ENCODE measurements at regions not wholly inside any gene's neighbourhood (a gene's known extent, or its start where the extent isn't known, plus 50 kb on each side); places are given as distances from the start of the nearest gene placed in this dataset.

DNA sequence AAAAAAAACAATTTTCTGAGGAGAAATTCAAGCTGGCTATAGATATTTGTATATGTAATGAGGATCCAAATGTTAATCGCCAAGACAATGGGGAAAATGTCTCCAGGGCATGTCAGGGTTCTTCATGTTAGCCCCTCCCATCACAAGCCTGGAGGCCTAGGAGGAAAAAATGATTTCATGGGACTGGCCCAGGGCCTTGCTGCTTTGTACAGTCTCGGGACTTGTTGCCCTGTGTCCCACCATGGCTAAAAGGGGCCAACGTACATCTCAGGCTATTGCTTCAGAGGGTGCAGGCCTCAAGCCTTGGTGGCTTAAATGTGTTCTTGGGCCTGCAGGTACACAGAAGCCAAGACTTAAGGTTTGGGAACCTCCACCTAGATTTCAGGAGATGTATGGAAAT is 62.1 kb upstream of the SLC5A12 start:
- Histone ChIP-seq H3K4me3 (no peak overlapping the region), H3K27ac (no peak overlapping the region), H3K27me3 (no peaks in the 10 kb centered on the region), H3K9me3 (no peaks in the 10 kb centered on the region), H3K4me1 (no peaks in the 10 kb centered on the region), H3K36me3 (no peaks in the 10 kb centered on the region)
- TF ChIP-seq, protein P1, sequence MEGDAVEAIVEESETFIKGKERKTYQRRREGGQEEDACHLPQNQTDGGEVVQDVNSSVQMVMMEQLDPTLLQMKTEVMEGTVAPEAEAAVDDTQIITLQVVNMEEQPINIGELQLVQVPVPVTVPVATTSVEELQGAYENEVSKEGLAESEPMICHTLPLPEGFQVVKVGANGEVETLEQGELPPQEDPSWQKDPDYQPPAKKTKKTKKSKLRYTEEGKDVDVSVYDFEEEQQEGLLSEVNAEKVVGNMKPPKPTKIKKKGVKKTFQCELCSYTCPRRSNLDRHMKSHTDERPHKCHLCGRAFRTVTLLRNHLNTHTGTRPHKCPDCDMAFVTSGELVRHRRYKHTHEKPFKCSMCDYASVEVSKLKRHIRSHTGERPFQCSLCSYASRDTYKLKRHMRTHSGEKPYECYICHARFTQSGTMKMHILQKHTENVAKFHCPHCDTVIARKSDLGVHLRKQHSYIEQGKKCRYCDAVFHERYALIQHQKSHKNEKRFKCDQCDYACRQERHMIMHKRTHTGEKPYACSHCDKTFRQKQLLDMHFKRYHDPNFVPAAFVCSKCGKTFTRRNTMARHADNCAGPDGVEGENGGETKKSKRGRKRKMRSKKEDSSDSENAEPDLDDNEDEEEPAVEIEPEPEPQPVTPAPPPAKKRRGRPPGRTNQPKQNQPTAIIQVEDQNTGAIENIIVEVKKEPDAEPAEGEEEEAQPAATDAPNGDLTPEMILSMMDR (IDR thresholded peaks at IDR 0.05) = no peak
- intact Hi-C loops (cut with DNase I) = no loop called here
- DNase-seq (ENCODE audit: low spot score in 2 of 2) = no peak

DNA sequence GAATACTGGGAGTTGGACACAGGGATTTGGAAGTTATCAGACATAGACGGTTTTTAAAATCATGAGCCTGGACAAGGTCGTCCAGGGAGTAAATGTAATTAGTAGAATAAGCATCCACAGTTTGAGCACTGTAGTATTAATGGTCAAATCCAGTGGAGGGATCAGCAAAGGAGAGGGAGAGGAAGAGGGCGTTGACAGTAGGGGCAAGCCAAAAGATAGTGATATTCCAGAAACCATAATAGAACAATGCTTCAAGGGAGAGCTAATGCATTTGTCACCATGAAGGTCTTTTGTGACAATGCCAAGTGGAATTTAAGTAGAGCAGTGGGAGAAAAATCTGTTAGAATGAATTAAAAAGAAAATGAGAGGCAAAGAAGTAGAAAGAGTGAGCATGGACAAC is 68.9 kb upstream of the SLC5A12 start:
- H3K36me3 ChIP-seq = no peaks in the 10 kb centered on the region
- no peaks in the 10 kb centered on the region for H3K27me3 ChIP-seq
- H3K4me3 ChIP-seq = no peak overlapping the region
- H3K27ac ChIP-seq = no peak overlapping the region
- no peaks in the 10 kb centered on the region for H3K9me3 ChIP-seq
- TF ChIP-seq, protein P1 (IDR thresholded peaks at IDR 0.05) = no peak
- H3K4me1 ChIP-seq = no peaks in the 10 kb centered on the region
- no peak for DNase-seq (ENCODE audit: low spot score in 2 of 2)
- intact Hi-C loops (cut with DNase I) = no loop called here

DNA sequence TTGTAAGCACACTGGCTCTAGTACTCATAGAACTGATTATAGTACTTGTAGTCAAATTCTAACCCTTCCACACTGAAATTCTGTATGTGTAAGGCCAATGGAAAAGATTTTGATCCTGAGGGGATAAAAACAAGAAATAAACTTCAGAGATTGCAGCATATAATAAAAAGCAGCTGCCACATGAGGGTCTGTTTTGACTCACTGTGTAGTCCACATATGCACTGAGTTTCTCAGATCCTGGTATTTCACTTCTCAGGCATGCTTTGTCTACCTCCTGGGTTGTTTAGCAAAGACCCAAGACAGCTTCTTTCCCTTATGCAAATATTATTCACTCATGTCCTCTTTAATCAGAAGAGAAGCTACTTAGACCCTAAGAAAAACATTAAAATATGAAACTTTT is 71.1 kb upstream of the SLC5A12 start:
- Histone ChIP-seq H3K9me3 (no peaks in the 10 kb centered on the region), H3K4me1 (no peaks in the 10 kb centered on the region), H3K4me3 (no peak overlapping the region), H3K27me3 (no peaks in the 10 kb centered on the region), H3K36me3 (no peaks in the 10 kb centered on the region), H3K27ac (no peak overlapping the region)
- no peak for DNase-seq (ENCODE audit: low spot score in 2 of 2)
- intact Hi-C loops (cut with DNase I) = no loop called here
- TF ChIP-seq, protein P1 (IDR thresholded peaks at IDR 0.05) = no peak

DNA sequence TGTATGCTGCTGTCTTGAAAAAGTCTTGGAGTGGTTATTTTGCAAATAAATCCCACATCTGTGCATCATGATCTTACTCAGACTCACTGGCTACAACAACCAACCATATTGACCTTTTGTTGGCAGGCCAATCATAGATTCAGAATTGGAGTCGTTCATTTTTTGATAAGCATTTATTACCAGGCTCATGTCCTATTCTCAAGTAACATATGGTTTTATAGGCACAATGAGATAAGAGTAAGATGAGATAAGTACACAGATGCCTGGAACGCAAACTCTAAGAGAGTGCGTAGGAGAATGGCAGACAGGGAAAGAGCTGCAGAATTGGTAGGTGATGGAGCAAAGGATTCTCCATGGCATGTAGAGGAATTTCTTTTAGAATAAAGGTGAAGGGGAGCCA is 71.6 kb upstream of the SLC5A12 start:
- intact Hi-C loops (cut with DNase I) = no loop called here
- Histone ChIP-seq H3K27me3 (no peaks in the 10 kb centered on the region), H3K27ac (no peak overlapping the region), H3K4me1 (no peaks in the 10 kb centered on the region), H3K9me3 (no peaks in the 10 kb centered on the region), H3K4me3 (no peak overlapping the region), H3K36me3 (no peaks in the 10 kb centered on the region)
- DNase-seq (ENCODE audit: low spot score in 2 of 2) = no peak
- TF ChIP-seq, protein P1 (IDR thresholded peaks at IDR 0.05) = no peak

DNA sequence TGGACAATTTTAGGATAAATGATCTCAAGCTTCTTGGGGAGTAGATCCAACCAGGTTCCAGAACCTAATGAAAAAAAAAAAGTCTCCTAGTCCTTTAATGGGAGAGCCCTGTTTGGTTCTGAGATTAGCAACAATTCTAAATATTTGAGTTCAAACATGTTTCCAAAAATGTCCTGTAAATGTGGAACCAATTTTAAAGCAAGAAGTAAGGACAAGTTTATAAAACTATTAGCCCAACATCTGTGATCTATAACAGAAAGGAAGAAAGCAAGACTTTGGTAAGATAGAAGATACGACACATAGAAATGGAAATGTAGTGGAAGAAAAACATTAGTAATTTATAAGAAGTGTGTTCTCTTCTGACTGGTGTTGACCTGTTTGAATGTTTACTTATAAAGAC is 79.7 kb upstream of the SLC5A12 start:
- TF ChIP-seq, protein P1 (IDR thresholded peaks at IDR 0.05) = no peak
- H3K27ac ChIP-seq = no peak overlapping the region
- no peaks in the 10 kb centered on the region for H3K4me1 ChIP-seq
- H3K9me3 ChIP-seq = no peaks in the 10 kb centered on the region
- intact Hi-C loops (cut with DNase I) = no loop called here
- no peak for DNase-seq (ENCODE audit: low spot score in 2 of 2)
- no peaks in the 10 kb centered on the region for H3K36me3 ChIP-seq
- no peak overlapping the region for H3K4me3 ChIP-seq
- H3K27me3 ChIP-seq = no peaks in the 10 kb centered on the region

DNA sequence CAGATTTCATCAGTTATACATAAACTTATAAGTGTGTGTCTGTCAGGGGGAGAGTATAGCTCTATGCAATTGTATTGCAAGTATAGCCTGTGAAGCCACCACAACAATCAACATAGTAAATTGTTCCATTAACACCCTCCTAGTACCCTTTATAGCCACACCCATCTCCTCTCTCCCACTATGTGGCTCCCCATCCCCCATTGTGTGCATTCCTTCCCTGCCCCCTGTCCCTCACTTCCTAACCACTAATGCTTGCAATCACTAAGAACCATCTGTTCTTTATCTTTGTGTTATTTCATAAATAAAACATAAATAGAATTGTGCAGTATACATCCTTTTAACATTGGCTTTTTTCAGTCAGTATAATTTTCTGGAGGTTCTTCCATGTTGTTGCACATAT is 83.1 kb upstream of the SLC5A12 start:
- intact Hi-C loops (cut with DNase I) = no loop called here
- TF ChIP-seq, protein P1 (IDR thresholded peaks at IDR 0.05) = no peak
- DNase-seq (ENCODE audit: low spot score in 2 of 2) = no peak
- no peak overlapping the region for H3K4me3 ChIP-seq
- H3K9me3 ChIP-seq = no peaks in the 10 kb centered on the region
- H3K4me1 ChIP-seq = no peaks in the 10 kb centered on the region
- no peaks in the 10 kb centered on the region for H3K27me3 ChIP-seq
- no peak overlapping the region for H3K27ac ChIP-seq
- H3K36me3 ChIP-seq = no peaks in the 10 kb centered on the region
